Uterus (tissue), 3 donors: ENCODE measurements at regions not wholly inside any gene's neighbourhood (a gene's known extent, or its start where the extent isn't known, plus 50 kb on each side); places are given as distances from the start of the nearest gene placed in this dataset.

Experiments
- DNase-seq, 2 donors: peaks; one replicate each; pipeline ENCODE4 v3.0.0-alpha.2; 2019 to 2020
- H3K27ac ChIP-seq, 2 donors: fragments of 200-600 bp; sonication (generic); 1 replicate in 1 of 2; 2 replicates in 1 of 2; pipeline ENCODE4 v1.5.1; 2016 to 2018
- H3K27me3 ChIP-seq, 2 donors: fragments of 200-600 bp; sonication (generic); one replicate each; pipeline ENCODE4 v1.5.1; 2018 to 2019; ENCODE audit warnings: control low read depth in 1 of 2
- H3K36me3 ChIP-seq, 2 donors: fragments of 200-600 bp; sonication (generic); one replicate each; pipeline ENCODE4 v1.5.1; 2019; ENCODE audit warnings: control low read depth in 1 of 2
- H3K4me1 ChIP-seq, 2 donors: fragments of 200-600 bp; sonication (generic); one replicate each; pipeline ENCODE4 v1.5.1; 2018 to 2019; ENCODE audit warnings: control low read depth in 1 of 2
- H3K4me3 ChIP-seq, 2 donors: fragments of 200-600 bp; sonication (generic); 1 replicate in 1 of 2; 2 replicates in 1 of 2; pipeline ENCODE4 v1.5.1; 2018 to 2019; ENCODE audit warnings: mild to moderate bottlenecking in 1 of 2
- H3K9me3 ChIP-seq, 2 donors: fragments of 200-600 bp; sonication (generic); one replicate each; pipeline ENCODE4 v1.5.1; 2019; ENCODE audit warnings: control low read depth in 1 of 2
- CTCF ChIP-seq, 4 experiments: fragments of 200-600 bp in 2 of 4; fragments of 450-650 bp in 2 of 4; sonication (generic) in 2 of 4; IDR thresholded peaks; one replicate each; pipeline ENCODE4 v1.5.1; 2016 to 2019; ENCODE audit warnings: antibody characterized with exemption in 4 of 4, mild to moderate bottlenecking in 2 of 4, moderate library complexity in 1 of 4
- POLR2A ChIP-seq, 2 donors: fragments of 450-650 bp; IDR thresholded peaks; one replicate each; pipeline ENCODE4 v1.6.1; 2016; ENCODE audit warnings: antibody characterized with exemption in 2 of 2, mild to moderate bottlenecking in 1 of 2, moderate library complexity in 1 of 2
- intact Hi-C: fragments of 100-400 bp; cut with DNase I; formaldehyde crosslinking; loops from one replicate; pipeline ENCODE4 v1.15.1; 2023; ENCODE audit warnings: low total_unique reads
- donor health status: DM: yes; HTN: yes; CAD: no.

GRCh38 chr5:89230178-89230577, 347.2 kb upstream of the MEF2C start:
- no peak overlapping the region for H3K4me3 ChIP-seq
- intact Hi-C loops: no loop called here
- no peak for DNase-seq
- no peak for TF ChIP-seq CTCF (IDR thresholded peaks at IDR 0.05)
- no peak for TF ChIP-seq POLR2A (IDR thresholded peaks at IDR 0.05)
- no peaks in the 10 kb centered on the region for H3K9me3 ChIP-seq
- H3K4me1 ChIP-seq: no peaks in the 10 kb centered on the region
- no peaks in the 10 kb centered on the region for H3K27me3 ChIP-seq
- H3K27ac ChIP-seq: no peak overlapping the region
- H3K36me3 ChIP-seq: no peaks in the 10 kb centered on the region

GRCh38 chr5:89229331-89230070, 346.5 kb upstream of the MEF2C start:
- no peaks in the 10 kb centered on the region for H3K36me3 ChIP-seq
- H3K4me1 ChIP-seq: no peaks in the 10 kb centered on the region
- no peak overlapping the region for H3K4me3 ChIP-seq
- TF ChIP-seq CTCF (IDR thresholded peaks at IDR 0.05) (no peak), POLR2A (IDR thresholded peaks at IDR 0.05) (no peak)
- intact Hi-C loops: no loop called here
- H3K27ac ChIP-seq: no peak overlapping the region
- DNase-seq: no peak
- no peaks in the 10 kb centered on the region for H3K9me3 ChIP-seq
- H3K27me3 ChIP-seq: no peaks in the 10 kb centered on the region

GRCh38 chr5:89228355-89228754, 345.4 kb upstream of the MEF2C start:
- Histone ChIP-seq H3K4me3 (no peak overlapping the region), H3K27me3 (no peaks in the 10 kb centered on the region), H3K9me3 (no peaks in the 10 kb centered on the region), H3K4me1 (no peaks in the 10 kb centered on the region), H3K36me3 (no peaks in the 10 kb centered on the region), H3K27ac (no peak overlapping the region)
- TF ChIP-seq CTCF (IDR thresholded peaks at IDR 0.05) (no peak), POLR2A (IDR thresholded peaks at IDR 0.05) (no peak)
- intact Hi-C loops: no loop called here
- no peak for DNase-seq

- TF ChIP-seq POLR2A (IDR thresholded peaks at IDR 0.05): no peak
- DNase-seq: no peak
- Histone ChIP-seq H3K27ac (no peak overlapping the region), H3K27me3 (no peaks in the 10 kb centered on the region), H3K9me3 (no peaks in the 10 kb centered on the region), H3K36me3 (no peaks in the 10 kb centered on the region), H3K4me1 (no peaks in the 10 kb centered on the region), H3K4me3 (no peak overlapping the region)
- intact Hi-C loops: no loop called here
Measured at GRCh38 chr5:89218364-89218763, 335.4 kb upstream of the MEF2C start.

GRCh38 chr5:89216606-89217005, 333.6 kb upstream of the MEF2C start:
- Histone ChIP-seq H3K27ac (no peak overlapping the region), H3K27me3 (no peaks in the 10 kb centered on the region), H3K4me1 (no peaks in the 10 kb centered on the region), H3K4me3 (no peak overlapping the region), H3K36me3 (no peaks in the 10 kb centered on the region), H3K9me3 (no peaks in the 10 kb centered on the region)
- no peak for DNase-seq
- TF ChIP-seq CTCF (IDR thresholded peaks at IDR 0.05) (no peak), POLR2A (IDR thresholded peaks at IDR 0.05) (no peak)
- intact Hi-C loops: no loop called here

GRCh38 chr5:89213573-89213972, 330.6 kb upstream of the MEF2C start:
- no peak for DNase-seq
- TF ChIP-seq POLR2A (IDR thresholded peaks at IDR 0.05) (no peak), CTCF (IDR thresholded peaks at IDR 0.05) (no peak)
- Histone ChIP-seq H3K36me3 (no peaks in the 10 kb centered on the region), H3K4me1 (no peaks in the 10 kb centered on the region), H3K27ac (no peak overlapping the region), H3K4me3 (no peak overlapping the region), H3K27me3 (no peaks in the 10 kb centered on the region), H3K9me3 (no peaks in the 10 kb centered on the region)
- intact Hi-C loops: no loop called here
